ENCODE measurements at regions not wholly inside any gene's neighbourhood (a gene's known extent, or its start where the extent isn't known, plus 50 kb on each side); places are given as distances from the start of the nearest gene placed in this dataset.

DNA sequence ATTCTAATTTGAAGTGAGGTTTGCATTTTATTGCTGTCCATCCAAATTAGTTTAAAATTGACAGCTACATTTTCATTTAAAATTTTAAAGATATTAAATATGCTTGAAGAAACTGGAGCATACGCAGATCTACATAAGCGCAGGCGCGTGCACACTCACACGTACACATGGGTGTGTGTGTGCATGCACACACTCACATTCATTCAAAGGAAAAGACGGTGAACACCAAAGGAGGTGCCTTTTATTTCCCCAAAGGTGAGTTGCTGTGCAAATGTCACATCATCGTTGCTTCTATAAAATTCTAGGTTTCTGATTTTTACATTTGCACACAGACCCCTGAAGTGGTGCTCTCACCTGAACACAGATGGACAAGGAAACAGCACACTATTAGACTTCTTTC is 194.2 kb downstream of the GRB14 start:
- TF ChIP-seq, protein P1, sequence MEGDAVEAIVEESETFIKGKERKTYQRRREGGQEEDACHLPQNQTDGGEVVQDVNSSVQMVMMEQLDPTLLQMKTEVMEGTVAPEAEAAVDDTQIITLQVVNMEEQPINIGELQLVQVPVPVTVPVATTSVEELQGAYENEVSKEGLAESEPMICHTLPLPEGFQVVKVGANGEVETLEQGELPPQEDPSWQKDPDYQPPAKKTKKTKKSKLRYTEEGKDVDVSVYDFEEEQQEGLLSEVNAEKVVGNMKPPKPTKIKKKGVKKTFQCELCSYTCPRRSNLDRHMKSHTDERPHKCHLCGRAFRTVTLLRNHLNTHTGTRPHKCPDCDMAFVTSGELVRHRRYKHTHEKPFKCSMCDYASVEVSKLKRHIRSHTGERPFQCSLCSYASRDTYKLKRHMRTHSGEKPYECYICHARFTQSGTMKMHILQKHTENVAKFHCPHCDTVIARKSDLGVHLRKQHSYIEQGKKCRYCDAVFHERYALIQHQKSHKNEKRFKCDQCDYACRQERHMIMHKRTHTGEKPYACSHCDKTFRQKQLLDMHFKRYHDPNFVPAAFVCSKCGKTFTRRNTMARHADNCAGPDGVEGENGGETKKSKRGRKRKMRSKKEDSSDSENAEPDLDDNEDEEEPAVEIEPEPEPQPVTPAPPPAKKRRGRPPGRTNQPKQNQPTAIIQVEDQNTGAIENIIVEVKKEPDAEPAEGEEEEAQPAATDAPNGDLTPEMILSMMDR (IDR thresholded peaks at IDR 0.05): no peak
- TF ChIP-seq POLR2A (IDR thresholded peaks at IDR 0.05): no peak
- TF ChIP-seq POLR2AphosphoS5 (IDR thresholded peaks at IDR 0.05; ENCODE audit: insufficient read depth in 1 of 2, low read depth in 1 of 2): no peak

Measured in vagina (tissue), 2 donors.